ENCODE measurements at regions not wholly inside any gene's neighbourhood (a gene's known extent, or its start where the extent isn't known, plus 50 kb on each side); places are given as distances from the start of the nearest gene placed in this dataset.
A peak's percentile ranks its signal among the peaks of the same experiment; 100 is the strongest.

- DNase-seq: no peak
These were observed 365.7 kb downstream of the RPS29 start for GRCh38 chr14:49220492-49220891.

GRCh38 chr14:49218436-49219092 lies 367.6 kb downstream of the RPS29 start:
- no peak for DNase-seq

GRCh38 chr14:49212721-49213120 lies 373.5 kb downstream of the RPS29 start:
- no peak for DNase-seq

- no peak for DNase-seq
These were observed 376.8 kb downstream of the RPS29 start for GRCh38 chr14:49209416-49209815.

- DNase-seq: no peak
These were observed 379.4 kb downstream of the RPS29 start for GRCh38 chr14:49206828-49207227.

GRCh38 chr14:49203676-49204075 lies 382.5 kb downstream of the RPS29 start:
- peak; percentile 76 for DNase-seq

GRCh38 chr14:49199159-49199558 lies 387.0 kb downstream of the RPS29 start:
- no peak for DNase-seq

- no peak for DNase-seq
These were observed 389.9 kb downstream of the RPS29 start for GRCh38 chr14:49196327-49196726.

GRCh38 chr14:49194067-49194466 lies 392.1 kb downstream of the RPS29 start:
- no peak for DNase-seq

- DNase-seq: peak; percentile 84
These were observed 392.7 kb downstream of the RPS29 start for GRCh38 chr14:49193332-49194065.

GRCh38 chr14:49191380-49191779 lies 394.8 kb downstream of the RPS29 start:
- no peak for DNase-seq

- no peak for DNase-seq
These were observed 396.8 kb downstream of the RPS29 start for GRCh38 chr14:49189375-49189774.

- no peak for DNase-seq
These were observed 398.4 kb downstream of the RPS29 start for GRCh38 chr14:49187799-49188198.

GRCh38 chr14:49173765-49174373 lies 412.3 kb downstream of the RPS29 start:
- peak; percentile 74 for DNase-seq

GRCh38 chr14:49164074-49164473 lies 422.1 kb downstream of the RPS29 start:
- DNase-seq: no peak

- DNase-seq: no peak
These were observed 425.2 kb downstream of the RPS29 start for GRCh38 chr14:49160983-49161382.

GRCh38 chr14:49159081-49159480 lies 427.1 kb downstream of the RPS29 start:
- DNase-seq: no peak

GRCh38 chr14:49139593-49139992 lies 446.6 kb downstream of the RPS29 start:
- DNase-seq: no peak

- DNase-seq: peak; percentile 19
These were observed 451.2 kb downstream of the RPS29 start for GRCh38 chr14:49134940-49135339.

GRCh38 chr14:49121246-49121645 lies 464.9 kb downstream of the RPS29 start:
- DNase-seq: no peak

GRCh38 chr14:49114161-49114893 lies 471.9 kb downstream of the RPS29 start:
- no peak for DNase-seq

- no peak for DNase-seq
These were observed 479.2 kb downstream of the RPS29 start for GRCh38 chr14:49106741-49107667.
